ENCODE measurements at regions not wholly inside any gene's neighbourhood (a gene's known extent, or its start where the extent isn't known, plus 50 kb on each side); places are given as distances from the start of the nearest gene placed in this dataset.

DNA sequence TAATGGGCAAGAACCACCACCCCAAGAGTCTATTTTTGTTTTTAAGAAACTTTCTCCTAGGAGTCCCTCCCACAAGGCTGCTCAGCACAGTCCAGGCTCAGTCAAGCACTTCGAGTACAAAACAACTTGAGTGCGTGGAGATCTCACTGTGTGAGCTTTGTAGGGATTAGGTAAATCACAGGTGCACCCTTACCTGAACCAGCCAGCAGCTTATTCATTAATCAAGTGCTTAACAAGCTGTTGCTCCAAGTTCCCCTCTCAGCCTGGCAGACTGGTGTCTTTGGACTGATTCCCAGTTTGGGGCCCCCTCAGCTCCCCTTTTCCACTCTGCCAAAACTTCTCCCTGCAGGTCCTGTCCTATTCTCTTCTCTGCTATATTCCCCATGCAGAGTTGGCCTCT is 133.1 kb downstream of the LY86 start:
- no peak for DNase-seq (ENCODE audit: low spot score, unreplicated experiment)
- no peak overlapping the region for H3K27ac Mint-ChIP-seq
- no peaks in the 10 kb centered on the region for H3K9me3 Mint-ChIP-seq (ENCODE audit: low read depth)
- H3K36me3 Mint-ChIP-seq (ENCODE audit: insufficient read depth), result no peaks in the 10 kb centered on the region
- TF ChIP-seq, protein P1, sequence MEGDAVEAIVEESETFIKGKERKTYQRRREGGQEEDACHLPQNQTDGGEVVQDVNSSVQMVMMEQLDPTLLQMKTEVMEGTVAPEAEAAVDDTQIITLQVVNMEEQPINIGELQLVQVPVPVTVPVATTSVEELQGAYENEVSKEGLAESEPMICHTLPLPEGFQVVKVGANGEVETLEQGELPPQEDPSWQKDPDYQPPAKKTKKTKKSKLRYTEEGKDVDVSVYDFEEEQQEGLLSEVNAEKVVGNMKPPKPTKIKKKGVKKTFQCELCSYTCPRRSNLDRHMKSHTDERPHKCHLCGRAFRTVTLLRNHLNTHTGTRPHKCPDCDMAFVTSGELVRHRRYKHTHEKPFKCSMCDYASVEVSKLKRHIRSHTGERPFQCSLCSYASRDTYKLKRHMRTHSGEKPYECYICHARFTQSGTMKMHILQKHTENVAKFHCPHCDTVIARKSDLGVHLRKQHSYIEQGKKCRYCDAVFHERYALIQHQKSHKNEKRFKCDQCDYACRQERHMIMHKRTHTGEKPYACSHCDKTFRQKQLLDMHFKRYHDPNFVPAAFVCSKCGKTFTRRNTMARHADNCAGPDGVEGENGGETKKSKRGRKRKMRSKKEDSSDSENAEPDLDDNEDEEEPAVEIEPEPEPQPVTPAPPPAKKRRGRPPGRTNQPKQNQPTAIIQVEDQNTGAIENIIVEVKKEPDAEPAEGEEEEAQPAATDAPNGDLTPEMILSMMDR (IDR thresholded peaks at IDR 0.05; ENCODE audit: unreplicated experiment), result no peak
- H3K4me3 Mint-ChIP-seq (ENCODE audit: low read depth), result no peak overlapping the region
- H3K27me3 Mint-ChIP-seq, result no peaks in the 10 kb centered on the region
- H3K4me1 Mint-ChIP-seq (ENCODE audit: low read depth), result peaks cover 21% of the 10 kb centered on the region

DNA sequence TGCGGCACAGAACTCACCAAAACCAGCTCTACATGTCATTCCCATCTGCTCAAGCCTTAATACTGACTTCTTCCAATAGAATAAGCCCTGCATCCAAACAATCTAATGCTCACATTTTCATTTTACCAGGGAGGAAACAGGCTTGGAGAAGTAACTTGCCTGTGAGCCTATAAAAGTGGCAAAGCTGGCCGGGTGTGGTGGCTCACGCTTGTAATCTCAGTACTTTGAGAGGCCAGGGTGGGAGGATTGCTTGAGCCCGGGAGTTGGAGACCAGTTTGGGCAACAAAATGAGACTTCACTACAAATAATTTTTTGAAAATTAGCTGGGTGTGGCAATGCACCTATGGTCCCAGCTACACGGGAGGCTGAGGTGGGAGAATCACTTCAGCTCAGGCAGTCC is 133.7 kb downstream of the LY86 start:
- Mint-ChIP-seq H3K27me3 (no peaks in the 10 kb centered on the region), H3K4me1 (ENCODE audit: low read depth) (peaks cover 21% of the 10 kb centered on the region), H3K9me3 (ENCODE audit: low read depth) (no peaks in the 10 kb centered on the region), H3K36me3 (ENCODE audit: insufficient read depth) (no peaks in the 10 kb centered on the region), H3K27ac (no peak overlapping the region), H3K4me3 (ENCODE audit: low read depth) (no peak overlapping the region)
- TF ChIP-seq, protein P1 (IDR thresholded peaks at IDR 0.05; ENCODE audit: unreplicated experiment), result no peak
- no peak for DNase-seq (ENCODE audit: low spot score, unreplicated experiment)

DNA sequence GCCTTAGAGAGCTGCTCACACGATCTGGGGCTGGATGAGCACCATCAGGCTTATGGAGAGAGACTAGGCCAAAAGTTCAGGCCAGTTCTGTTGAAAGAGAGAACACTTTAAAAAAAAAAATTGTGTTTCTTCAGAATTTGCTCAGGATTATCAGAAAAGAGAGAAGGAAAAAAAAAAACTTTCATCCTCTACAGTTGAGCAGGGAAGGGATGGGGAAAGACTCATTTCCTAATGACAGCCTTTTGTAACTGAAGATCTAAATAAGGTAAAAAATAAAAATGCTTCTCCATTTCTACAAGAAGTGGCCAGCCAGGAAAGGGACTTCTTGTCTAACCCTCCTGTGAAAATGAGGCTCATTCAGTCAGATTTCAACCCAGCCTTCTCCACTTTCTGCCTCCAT is 134.8 kb downstream of the LY86 start:
- no peak overlapping the region for H3K27ac Mint-ChIP-seq
- TF ChIP-seq, protein P1 (IDR thresholded peaks at IDR 0.05; ENCODE audit: unreplicated experiment), result no peak
- H3K4me1 Mint-ChIP-seq (ENCODE audit: low read depth), result peaks cover 25% of the 10 kb centered on the region
- H3K27me3 Mint-ChIP-seq, result no peaks in the 10 kb centered on the region
- H3K4me3 Mint-ChIP-seq (ENCODE audit: low read depth), result no peak overlapping the region
- no peaks in the 10 kb centered on the region for H3K36me3 Mint-ChIP-seq (ENCODE audit: insufficient read depth)
- no peaks in the 10 kb centered on the region for H3K9me3 Mint-ChIP-seq (ENCODE audit: low read depth)
- no peak for DNase-seq (ENCODE audit: low spot score, unreplicated experiment)

DNA sequence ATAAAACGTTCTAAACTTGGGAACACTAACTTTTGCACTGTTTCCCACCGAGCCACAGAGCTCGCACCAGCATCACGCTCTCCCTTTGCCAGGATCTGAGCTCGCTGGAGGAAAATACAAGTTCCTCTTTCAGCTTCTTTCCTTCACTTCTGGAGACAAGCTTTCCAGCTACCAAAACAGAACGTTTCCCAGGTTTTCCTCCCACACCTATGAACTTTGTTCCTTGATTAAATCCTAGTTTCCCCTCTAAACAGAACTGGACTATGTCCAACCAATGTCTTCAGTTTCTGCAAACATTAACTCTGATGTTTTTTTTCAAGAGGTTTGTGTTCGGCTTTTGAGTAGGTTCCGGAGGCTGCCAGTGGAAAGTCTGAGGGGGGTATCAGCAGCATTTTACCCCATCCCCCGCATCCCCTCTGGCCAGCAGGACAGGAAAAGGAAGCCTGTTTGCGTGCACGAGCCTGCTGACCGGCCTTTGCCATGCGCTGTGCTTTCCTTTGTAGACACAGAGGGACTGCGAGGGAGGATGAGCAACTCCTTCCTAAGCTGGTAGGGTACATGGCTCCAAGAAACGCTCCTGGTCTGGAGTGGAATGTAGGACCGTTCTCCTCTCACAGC is 135.5 kb downstream of the LY86 start:
- no peaks in the 10 kb centered on the region for H3K36me3 Mint-ChIP-seq (ENCODE audit: insufficient read depth)
- peak overlapping the region; percentile 53 for H3K27ac Mint-ChIP-seq
- peaks cover 25% of the 10 kb centered on the region for H3K4me1 Mint-ChIP-seq (ENCODE audit: low read depth)
- no peak overlapping the region for H3K4me3 Mint-ChIP-seq (ENCODE audit: low read depth)
- no peaks in the 10 kb centered on the region for H3K9me3 Mint-ChIP-seq (ENCODE audit: low read depth)
- H3K27me3 Mint-ChIP-seq, result no peaks in the 10 kb centered on the region
- DNase-seq (ENCODE audit: low spot score, unreplicated experiment), result no peak
- TF ChIP-seq, protein P1 (IDR thresholded peaks at IDR 0.05; ENCODE audit: unreplicated experiment), result no peak

DNA sequence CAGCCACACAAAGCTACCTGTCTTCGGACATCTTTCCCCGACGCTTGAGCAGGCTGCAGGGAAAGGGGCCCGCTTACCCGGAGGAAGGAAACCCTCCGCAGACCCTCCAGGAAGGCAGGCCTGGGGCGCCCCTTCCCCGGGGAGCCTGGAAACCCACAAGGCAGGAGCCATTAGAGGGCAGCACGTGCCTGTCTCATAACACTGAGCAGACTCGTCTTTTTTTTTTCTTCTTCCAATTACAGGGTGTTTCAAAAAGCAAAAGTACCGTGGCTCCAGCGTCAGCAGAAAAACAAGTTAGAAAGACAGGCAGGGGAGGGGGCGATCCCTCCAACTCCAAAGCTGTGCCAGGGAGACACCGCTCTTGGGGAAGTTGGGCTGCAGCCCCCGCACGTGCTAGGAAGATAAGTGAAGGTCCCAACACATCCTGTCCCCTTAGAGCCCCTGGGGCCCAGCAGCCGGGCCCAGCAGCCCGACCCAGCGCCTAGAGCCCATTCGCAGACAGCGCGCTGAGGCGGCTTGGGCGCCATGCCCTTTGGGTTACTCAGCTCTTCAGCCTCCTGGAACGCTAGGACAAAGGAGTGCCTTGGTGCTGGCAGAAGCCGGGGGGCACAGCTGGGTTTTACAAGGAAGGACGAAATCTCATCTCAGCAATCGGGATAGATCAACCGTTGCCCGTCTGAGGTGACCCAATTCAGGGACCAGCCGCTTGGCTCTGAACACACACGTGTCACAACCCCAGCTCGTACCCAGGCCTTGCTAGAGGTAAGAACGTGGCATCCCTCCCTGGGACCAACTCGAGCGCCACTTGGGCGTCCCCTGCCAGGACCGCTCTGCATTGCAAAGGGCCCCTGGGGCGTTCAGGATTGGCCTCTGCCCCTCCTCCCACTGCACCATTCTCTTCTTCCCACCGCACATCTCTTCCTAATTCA is 136.3 kb downstream of the LY86 start:
- peak overlapping the region; percentile 53 for H3K27ac Mint-ChIP-seq

More for the DNA sequence above, 136.3 kb downstream of the LY86 start:
- Mint-ChIP-seq H3K4me3 (ENCODE audit: low read depth) (peak overlapping the region; percentile 56), H3K9me3 (ENCODE audit: low read depth) (no peaks in the 10 kb centered on the region), H3K36me3 (ENCODE audit: insufficient read depth) (no peaks in the 10 kb centered on the region), H3K27me3 (no peaks in the 10 kb centered on the region), H3K4me1 (ENCODE audit: low read depth) (peaks cover 32% of the 10 kb centered on the region)
- TF ChIP-seq, protein P1 (IDR thresholded peaks at IDR 0.05; ENCODE audit: unreplicated experiment), result peak; percentile 78
- DNase-seq (ENCODE audit: low spot score, unreplicated experiment), result peak; percentile 69

Data from progenitor cell of endocrine pancreas (in vitro differentiated cells).